HG02973 (cell line): ENCODE measurements at regions not wholly inside any gene's neighbourhood (a gene's known extent, or its start where the extent isn't known, plus 50 kb on each side); places are given as distances from the start of the nearest gene placed in this dataset.

ENCODE experiments used
- ATAC-seq: cut with Tn5 transposase; IDR thresholded peaks from one replicate; pipeline ENCODE4 v1.9.1; 2021; ENCODE audit warnings: moderate library complexity; ENCODE audit not compliant: unreplicated experiment

DNA sequence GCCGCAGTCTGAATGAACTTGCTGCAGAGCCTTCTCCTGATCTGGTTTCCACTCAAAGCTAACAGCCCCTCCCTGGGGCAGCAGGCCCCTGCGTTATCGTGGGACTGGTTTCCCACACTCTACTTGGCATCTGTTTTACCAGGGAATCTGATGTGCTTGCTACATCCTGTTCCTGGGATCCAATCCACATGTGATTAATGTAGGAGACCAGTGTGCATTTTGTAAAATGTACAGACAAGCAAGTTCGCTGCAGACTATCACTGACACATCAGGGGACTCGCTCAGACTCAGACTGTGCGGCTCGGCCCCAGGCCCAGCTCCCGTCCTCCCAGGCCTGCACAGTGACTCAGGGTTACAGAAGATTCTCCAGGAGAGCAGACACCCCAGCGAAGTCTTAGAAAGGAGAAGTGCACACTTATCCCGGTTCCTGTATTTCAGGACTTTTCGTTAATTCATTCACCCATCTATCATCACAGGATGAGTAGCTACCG is 340.1 kb downstream of the MATN1 start:
- ATAC-seq: no peak

DNA sequence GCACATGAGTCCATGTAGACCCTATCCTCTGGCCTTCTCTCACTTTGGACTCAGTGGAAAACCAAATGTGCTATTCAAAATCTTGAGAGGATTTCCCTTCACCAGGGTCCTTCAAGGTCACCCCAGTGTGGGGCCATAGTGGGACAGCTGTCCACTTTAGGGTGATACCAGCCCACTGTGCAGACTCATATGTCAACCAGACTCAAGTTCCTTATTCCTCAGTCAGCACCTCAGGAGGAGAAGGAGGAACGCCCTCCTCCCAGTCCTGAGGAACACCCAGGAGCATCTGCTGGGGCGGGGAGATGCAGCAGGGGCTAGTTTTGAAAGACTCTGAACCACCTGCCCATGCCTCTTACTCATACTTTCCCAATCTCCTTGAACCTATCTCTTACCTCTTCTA is 340.9 kb downstream of the MATN1 start:
- ATAC-seq: no peak

DNA sequence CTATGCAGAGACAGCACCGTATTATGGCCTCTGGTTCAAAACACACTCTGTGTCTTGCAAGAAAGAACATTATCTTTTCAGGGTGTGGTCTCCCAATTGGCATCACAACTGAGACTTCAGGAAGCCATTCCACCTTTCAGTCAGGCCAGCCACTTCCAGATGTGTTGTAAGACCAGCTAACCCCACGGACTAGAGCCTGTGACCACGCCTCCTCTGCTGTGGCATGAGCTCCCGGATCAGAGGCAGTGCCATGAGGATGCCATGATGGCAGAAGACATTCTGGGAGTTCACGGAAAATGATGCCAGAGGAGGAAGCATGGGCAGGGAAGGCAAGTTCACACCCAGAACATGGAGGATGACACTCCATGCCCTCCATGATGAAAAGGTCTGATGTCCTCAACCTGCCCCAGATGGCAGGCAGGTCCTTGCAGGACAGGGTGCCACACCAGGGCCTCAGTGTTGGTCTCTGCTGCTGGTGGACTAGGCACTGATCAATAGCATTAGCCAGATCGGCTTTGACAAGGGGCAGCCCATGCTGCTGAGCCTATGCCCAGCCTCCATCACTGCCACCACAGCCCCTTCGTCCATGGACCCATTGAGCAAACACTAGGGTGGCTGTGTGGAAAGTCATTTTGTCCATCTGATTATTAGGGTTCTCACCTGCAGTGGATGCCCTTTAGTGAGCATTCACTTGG is 341.6 kb downstream of the MATN1 start:
- ATAC-seq: no peak

DNA sequence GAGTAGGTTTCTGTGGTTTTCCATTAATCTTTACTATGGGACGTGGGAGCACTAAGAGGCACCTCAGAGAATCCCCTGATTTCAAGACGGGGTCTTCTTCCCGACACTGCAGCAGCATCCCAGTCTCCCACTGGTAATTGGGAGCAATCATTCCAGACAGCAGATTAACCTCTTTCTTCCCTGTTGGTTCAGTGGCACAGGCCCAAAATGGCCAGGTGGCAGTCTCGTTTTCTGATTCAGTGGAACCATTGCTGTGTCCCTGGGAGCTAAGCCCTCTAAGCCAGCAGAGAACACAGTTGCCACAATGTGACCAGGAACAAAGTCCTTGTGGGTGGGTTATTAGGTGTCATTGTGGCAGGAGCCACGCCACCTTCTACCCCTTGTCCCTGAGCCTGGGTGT is 342.1 kb downstream of the MATN1 start:
- ATAC-seq: no peak

DNA sequence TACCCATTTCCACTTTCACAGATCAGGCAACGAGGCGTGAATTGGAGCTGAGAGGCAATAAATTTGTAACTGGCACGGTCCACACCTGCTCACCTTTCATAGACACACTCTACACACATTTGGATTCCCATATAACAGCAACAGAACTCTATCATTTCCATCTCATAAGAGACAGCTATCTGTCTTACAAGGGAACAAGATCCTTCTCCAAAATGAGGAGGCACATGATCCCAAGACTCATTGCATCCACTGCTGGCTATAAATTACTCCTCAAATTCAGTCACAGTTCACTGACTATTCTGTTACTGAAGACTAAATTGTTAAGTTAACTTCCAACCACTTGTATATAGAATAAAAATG is 342.8 kb downstream of the MATN1 start:
- no peak for ATAC-seq

DNA sequence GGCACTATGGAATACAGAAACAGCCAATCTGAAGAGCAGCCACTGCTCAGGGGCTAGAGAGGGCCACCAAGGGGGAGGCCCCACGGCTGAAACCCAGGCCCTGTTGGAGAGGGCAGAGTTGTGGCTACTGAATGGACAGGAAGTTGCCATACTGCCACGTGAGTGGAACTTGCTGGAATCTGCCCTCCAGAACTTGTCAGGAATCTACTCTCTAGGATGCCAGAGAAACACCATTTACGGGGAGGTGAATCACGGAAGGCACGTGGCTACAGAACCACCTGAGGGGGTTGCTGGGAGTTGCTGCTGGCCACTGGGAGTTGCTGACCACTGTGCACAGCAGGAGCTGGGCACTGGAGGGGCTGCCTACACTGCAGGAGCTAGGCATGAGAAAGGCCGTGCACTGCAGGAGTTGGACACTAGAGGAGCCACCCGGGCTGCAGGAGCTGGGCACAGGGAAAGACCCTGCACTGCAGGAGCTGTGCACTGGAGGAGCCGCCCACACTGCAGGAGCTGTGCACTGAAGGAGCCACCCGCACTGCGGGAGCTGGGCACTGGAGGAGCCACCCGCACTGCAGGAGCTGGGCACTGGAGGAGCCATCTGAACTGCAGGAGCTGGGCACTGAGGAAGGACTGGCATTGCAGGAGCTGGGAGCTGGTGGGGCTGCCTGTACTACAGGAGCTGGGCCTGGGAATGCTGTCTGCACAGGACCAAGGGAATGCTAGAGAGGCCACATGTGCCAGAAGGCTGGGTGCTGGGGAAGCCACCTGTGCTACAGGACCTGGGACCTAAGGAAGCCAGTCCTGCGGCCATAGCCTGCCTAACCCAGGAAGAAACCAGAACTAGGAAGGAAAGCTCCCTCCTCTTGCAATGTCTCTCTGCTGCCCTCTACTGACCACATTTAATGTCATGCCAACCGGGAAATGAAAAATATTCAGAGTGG is 343.4 kb downstream of the MATN1 start:
- ATAC-seq: no peak

DNA sequence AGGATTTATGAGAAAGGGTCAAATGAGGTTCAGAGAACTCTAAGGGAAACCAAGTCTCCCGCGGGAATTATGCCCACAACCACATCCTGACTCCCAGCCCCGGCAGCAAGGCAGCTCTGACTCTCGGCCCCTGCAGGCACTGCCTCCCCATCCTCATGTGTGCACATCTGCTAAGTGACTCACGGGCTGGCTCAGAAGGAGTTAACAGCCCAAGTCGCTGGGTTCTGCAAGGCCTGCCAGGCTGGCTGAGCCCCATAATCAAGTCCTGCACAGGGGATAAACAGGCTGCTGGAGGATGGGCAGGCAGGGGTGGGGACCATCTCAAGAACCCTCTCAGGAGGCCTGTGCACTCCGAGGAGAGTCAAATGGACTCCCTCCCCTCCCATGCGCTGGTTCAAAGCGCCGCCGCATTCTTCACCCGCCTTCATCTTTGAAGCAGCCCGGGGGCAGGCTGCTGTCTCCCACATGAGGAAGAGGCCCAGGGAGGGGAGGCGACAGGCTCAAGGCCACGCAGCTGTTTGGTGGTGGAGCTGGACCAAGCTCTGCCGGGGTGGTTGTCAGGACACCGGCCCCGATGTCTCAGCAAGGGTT is 344.3 kb downstream of the MATN1 start:
- ATAC-seq: no peak

DNA sequence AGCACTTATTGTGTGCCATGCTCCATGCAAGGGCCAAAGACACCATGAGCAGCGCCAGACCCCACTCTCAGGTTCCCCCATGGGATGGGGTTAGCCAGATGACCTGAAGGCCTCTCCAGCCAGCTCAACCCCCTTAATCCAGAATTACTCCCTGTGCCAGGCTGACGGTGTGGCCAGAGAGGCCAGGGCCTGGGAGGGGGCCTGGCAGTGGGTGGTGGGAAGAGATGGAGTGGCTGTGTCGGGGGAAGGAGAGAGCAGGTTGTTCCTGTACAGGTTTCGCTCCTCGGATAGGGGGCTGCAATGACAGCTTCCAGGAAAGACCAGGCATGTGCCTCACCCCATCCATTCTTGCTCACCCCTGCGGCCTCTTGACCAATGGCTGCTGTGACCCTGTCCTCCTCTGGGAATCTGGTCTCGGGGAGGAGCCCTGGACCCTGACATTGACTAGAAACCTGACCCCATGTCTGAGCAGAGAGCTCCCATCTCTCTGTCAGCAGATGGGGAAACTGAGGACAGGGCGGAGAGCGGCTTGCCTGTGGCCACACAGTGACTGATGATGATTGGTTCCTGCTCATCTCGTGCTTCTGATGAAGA is 345.3 kb downstream of the MATN1 start:
- no peak for ATAC-seq

DNA sequence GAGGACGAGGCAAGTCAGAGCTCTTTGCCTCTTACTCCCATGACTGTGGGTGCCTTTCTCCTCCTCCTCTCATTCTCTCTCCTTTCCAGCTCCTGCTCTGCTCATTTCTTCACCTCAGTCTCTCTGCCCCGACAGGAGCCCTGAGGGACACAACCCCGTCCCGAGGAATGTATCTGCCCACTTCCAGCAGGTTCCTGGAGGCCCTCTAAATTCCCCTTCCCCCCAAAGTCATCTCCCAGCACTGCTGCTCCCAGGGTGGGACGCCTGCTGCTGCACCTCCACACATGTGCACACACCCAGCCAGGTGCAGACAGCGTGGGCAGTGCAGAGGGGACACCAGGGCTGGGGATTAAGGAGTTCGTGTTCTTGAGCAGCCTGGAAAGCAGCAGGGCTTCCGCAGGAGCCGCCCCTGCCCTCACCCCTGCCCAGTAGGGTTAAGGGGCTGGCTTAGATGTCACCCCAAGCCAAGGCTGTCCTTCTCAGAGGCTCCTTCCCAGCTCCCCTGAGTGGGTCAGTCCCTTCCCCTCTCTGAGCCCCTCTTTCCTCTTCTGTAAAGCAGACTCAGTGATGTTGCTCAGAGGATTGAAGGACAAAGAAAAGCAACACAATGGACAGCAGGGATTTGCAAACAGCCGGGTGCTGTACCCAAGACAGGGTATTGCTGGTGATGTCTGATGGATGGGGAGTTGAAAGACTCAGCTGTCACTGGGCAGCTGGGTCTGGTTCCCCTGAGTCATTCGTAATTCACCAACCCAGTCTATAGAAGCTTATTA is 346.0 kb downstream of the MATN1 start:
- ATAC-seq: no peak

DNA sequence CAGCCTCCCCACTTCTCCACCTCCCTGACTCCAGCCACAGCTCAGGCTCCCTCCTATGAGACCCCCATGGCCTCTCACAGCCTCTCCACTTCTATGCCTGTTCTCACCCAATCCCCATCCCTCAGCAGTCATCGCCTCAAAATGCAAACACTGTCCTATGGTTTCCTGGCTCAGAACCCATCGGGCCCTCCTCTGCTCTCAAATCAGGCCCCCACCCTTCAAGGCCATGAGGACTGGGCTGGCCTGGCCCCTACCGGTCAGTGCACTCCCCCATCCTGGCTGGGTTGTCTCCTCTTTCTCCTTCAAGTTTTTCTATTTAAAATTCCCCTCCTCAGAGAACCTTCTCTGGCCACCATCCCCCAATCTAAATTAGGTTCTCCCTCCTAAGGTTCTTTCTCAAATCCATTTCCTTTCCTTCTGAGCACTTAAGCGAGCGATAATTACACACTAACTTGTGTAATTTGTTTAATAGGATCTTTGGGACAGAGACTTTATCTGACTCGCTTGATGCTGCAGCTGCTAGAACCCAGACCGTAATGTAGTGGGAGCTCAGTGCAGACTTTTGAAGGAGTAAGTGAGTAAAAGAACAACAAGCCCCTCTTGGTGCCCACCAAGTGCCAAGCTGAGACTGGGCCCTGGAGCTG is 347.2 kb downstream of the MATN1 start:
- no peak for ATAC-seq

DNA sequence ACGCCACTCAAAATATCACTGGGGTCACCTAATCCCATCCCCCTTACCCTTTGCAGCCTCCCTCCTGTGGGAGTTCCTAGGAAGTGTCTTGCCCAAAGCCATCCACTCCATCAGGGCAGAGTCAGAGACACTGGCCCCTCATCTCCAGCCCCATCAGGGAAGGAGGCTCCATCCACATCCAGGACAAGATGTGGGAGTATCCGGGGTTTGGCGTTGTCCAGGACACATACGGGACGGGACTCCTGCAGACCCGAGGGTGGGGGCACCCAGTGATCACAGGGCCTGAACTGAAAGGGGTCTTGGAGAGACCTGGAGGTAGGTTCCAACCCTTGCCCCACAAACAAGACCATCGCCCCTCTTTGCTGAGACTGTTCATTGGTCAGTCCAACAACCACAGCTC is 348.2 kb downstream of the MATN1 start:
- no peak for ATAC-seq

DNA sequence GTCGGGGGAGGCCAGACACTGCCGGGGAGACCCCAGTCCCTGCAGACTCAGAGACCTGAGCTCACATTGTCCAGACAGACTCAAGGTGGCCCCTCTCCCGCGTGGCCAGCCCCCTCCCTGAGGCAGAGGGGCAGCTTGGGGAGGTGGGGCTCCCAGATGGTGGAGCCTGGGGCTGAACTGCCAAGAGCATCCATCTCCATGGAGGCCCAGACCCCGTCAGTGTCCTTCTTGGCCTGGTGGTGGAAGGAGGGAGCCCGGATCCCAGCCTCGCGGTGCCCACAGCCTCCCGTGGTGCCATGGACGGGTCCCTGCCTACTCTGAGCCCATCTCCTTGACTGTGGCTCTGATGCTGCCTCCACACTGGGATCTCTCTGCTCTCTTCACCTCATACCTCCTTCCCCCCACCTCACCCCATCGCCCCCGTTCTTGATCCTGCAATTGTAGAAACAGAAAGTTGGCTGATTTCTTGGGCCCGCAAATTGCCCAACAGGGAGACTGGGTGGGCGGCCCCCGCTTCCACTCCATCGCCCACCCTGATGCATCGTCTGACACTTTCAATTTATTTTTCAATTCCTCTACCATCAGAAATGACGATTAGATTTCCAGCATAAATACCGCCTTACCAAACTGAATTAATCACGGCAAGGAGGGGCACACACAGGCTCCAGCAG is 348.9 kb downstream of the MATN1 start:
- ATAC-seq: no peak

DNA sequence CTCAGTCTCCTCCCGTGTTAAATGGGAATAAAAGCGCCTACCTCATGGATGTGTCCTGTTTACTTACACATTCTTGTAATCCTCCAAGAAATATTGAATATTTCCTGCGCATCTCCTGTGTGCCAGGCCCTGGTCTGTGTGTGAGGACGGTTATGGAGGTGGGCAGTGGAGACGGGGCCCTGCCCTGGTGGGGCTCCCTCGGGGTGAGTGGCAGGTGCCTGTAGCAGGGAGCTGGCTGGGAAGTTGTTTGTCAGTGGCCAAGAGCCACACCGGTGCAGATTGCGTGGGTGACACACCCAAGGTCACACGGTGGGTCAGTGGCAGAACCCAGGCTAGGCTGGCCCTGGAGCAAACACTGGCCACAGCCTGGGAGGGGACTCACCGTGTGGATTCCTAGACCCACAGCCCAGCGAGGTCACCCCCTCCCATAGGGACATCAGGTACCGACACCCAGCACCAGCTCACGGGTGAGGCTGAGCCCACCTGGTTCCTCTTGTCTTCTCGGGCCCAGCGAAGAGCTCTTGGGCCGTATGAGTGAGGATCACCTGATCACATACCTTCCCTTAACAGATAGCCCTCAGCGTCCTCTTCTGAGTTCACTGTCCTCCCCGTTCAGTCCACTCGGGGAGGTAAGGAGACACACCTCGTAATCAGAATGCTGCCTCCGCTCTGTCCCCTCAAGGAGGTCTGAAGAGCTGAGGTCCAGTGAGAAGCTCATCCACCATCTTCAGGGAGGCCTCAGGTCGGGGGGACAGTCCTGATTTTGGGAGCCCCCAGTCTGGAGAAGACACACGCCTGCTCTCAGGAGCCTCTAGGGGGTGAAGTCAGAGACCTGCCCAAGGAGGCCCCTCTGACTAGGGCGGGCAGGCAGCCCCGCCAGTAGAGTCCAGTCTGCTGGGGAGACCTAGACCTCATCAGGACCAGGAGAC is 349.6 kb downstream of the MATN1 start:
- no peak for ATAC-seq

DNA sequence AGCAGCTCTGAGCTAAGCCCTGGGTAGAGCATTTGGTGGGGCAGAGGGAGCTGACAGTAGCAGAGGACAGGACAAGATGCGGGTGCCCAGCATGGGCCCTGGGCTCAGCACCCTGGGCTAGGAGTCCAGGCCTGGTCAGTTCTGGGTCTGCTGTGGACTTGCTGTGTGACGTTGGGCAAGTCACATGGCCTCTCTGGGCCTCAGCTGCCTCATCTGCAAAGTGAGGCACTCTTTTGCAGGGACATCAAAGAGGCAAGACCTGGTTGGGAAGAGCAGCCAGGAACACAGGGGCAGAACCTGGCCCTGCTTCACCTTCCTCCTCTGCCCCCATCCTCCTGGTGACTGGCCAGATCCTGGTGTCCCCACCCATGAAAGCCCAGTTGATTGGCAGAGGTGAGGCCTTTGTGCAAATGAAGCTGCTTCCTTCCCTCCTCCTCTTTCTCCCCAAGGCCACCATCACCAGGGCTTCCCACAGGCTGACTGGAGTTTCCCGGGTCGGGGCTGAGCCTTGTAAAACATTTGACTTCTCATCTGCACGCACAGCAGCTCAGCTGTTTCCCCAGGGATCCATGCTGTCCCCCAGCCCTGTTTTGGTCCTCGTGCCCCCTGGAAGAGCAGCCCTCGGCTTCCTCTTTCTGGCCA is 350.5 kb downstream of the MATN1 start:
- ATAC-seq: no peak

DNA sequence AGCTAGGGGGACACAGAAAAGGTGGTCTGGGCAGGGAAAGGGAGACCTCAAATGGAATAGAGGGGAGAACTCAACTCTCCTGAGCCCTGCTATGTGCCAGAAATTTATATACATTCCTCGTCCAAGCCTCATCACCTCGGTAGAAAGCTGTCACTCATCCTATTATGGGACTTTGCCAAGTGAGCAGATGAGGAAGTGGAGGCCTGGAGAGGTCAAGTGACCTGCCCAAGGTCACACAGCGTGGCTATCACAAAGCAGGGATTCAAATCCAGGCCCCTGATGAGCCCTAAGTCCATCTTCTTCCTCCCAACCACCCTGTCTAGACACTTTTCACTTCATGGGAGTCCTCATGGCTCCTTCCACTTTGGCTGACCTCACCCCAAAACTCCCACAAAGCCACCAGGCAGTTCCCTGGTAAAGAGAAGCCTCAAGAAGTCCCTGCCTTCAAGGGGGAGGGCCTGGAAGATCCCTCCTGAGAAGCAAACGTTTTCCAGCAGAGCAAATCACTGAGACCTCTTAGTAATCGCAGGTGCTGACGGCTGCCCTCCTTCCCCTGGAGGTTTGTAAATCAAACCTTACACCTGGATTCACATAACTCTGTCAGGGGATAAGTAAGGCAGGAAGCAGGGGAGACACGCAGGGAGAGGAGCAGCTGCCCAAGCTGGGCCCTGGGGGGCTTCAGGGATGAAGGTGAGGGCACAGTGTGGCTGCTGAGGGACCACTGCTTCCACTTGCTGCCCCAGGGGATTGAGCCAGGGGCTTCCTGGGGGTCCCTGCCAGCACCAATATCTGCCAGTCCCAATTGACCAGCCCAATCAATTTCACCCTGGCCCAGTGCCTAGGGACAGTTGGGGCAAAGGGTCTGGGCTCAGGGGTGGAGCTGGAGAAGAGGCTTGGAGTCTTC is 351.2 kb downstream of the MATN1 start:
- no peak for ATAC-seq

DNA sequence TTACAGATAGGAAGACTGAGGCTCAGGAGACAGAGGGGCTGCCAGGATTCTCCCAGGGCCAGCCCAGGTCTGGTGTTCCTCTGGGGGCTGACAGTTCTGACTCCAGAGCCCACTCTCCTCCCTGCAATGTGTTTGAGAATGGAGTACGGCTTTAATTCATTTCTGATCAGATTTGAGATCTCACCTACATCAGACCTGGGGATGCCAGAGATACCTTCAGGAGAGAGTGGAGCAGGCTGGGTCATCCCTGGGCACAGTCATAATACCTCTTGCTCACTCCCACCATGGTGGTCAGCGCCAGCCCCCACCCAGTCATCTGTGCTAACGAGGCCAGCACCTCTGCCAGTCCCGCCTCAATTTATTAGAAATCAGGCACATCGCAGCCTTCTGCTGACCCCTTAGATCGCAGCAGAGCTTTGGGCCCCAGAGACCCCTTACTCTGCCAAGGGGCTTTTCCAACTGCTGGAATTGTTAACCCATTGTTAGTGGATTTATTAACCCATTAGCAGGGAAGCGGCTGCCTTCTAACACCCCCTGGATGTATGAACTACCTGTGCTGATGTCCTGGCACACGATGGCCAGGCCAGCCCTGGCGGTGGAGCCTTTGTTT is 352.1 kb downstream of the MATN1 start:
- ATAC-seq: no peak
